Osteocyte (in vitro differentiated cells): ENCODE measurements at regions not wholly inside any gene's neighbourhood (a gene's known extent, or its start where the extent isn't known, plus 50 kb on each side); places are given as distances from the start of the nearest gene placed in this dataset.
A peak's percentile ranks its signal among the peaks of the same experiment; 100 is the strongest.

Experiments
- DNase-seq: peaks from one replicate; pipeline ENCODE4 v3.0.0; 2021; ENCODE audit warnings: mixed read lengths; ENCODE audit not compliant: unreplicated experiment; ENCODE audit errors: extremely low spot score
- H3K27ac Mint-ChIP-seq: one replicate; pipeline ENCODE4 v1.8.0; 2021; ENCODE audit warnings: mild to moderate bottlenecking, mixed read lengths; ENCODE audit not compliant: unreplicated experiment
- H3K27me3 Mint-ChIP-seq: one replicate; pipeline ENCODE4 v1.8.0; 2021; ENCODE audit warnings: mixed read lengths; ENCODE audit not compliant: unreplicated experiment
- H3K36me3 Mint-ChIP-seq: one replicate; pipeline ENCODE4 v1.8.0; 2021; ENCODE audit warnings: mixed read lengths; ENCODE audit not compliant: unreplicated experiment
- H3K4me1 Mint-ChIP-seq: one replicate; pipeline ENCODE4 v1.8.0; 2021; ENCODE audit warnings: mixed read lengths; ENCODE audit not compliant: unreplicated experiment
- H3K4me3 Mint-ChIP-seq: one replicate; pipeline ENCODE4 v1.8.0; 2021; ENCODE audit warnings: mild to moderate bottlenecking, moderate library complexity, mixed read lengths; ENCODE audit not compliant: unreplicated experiment
- H3K9me3 Mint-ChIP-seq: one replicate; pipeline ENCODE4 v1.8.0; 2021; ENCODE audit warnings: mixed read lengths; ENCODE audit not compliant: unreplicated experiment
- CTCF ChIP-seq: fragments of 200-600 bp; sonication (generic); IDR thresholded peaks from 2 replicates; pipeline ENCODE4 v1.5.0; 2021; ENCODE audit warnings: antibody characterized with exemption, mild to moderate bottlenecking, moderate library complexity

GRCh38 chr9:82281066-82281465 lies 292.5 kb downstream of the SPATA31D1 start:
- H3K4me1 Mint-ChIP-seq, result no peaks in the 10 kb centered on the region
- H3K9me3 Mint-ChIP-seq, result no peaks in the 10 kb centered on the region
- TF ChIP-seq CTCF, result no peak
- no peak for DNase-seq
- H3K36me3 Mint-ChIP-seq, result no peaks in the 10 kb centered on the region
- H3K27me3 Mint-ChIP-seq, result peaks cover 2% of the 10 kb centered on the region
- H3K4me3 Mint-ChIP-seq, result no peak overlapping the region
- H3K27ac Mint-ChIP-seq, result no peak overlapping the region

GRCh38 chr9:82284758-82285157 lies 296.2 kb downstream of the SPATA31D1 start:
- no peaks in the 10 kb centered on the region for H3K4me1 Mint-ChIP-seq
- H3K36me3 Mint-ChIP-seq, result no peaks in the 10 kb centered on the region
- no peak for DNase-seq
- no peak overlapping the region for H3K4me3 Mint-ChIP-seq
- no peak for TF ChIP-seq CTCF
- peaks cover 19% of the 10 kb centered on the region for H3K9me3 Mint-ChIP-seq
- H3K27me3 Mint-ChIP-seq, result no peaks in the 10 kb centered on the region
- H3K27ac Mint-ChIP-seq, result no peak overlapping the region

- H3K27me3 Mint-ChIP-seq, result no peaks in the 10 kb centered on the region
- no peak overlapping the region for H3K27ac Mint-ChIP-seq
- no peak for TF ChIP-seq CTCF
- DNase-seq, result no peak
- peaks cover 9% of the 10 kb centered on the region for H3K9me3 Mint-ChIP-seq
- H3K4me3 Mint-ChIP-seq, result no peak overlapping the region
- no peaks in the 10 kb centered on the region for H3K36me3 Mint-ChIP-seq
- H3K4me1 Mint-ChIP-seq, result peaks cover 6% of the 10 kb centered on the region
These were observed 306.6 kb downstream of the SPATA31D1 start for GRCh38 chr9:82295181-82295580.

GRCh38 chr9:82299870-82300269 lies 311.3 kb downstream of the SPATA31D1 start:
- H3K4me1 Mint-ChIP-seq, result peaks cover 6% of the 10 kb centered on the region
- no peak for TF ChIP-seq CTCF
- peaks cover 15% of the 10 kb centered on the region for H3K9me3 Mint-ChIP-seq
- no peak for DNase-seq
- H3K27ac Mint-ChIP-seq, result peak overlapping the region; percentile 8
- H3K27me3 Mint-ChIP-seq, result no peaks in the 10 kb centered on the region
- peaks cover 5% of the 10 kb centered on the region for H3K36me3 Mint-ChIP-seq
- H3K4me3 Mint-ChIP-seq, result peak overlapping the region; percentile 8

GRCh38 chr9:82302968-82303655 lies 314.5 kb downstream of the SPATA31D1 start:
- no peak for DNase-seq
- H3K36me3 Mint-ChIP-seq, result peaks cover 5% of the 10 kb centered on the region
- H3K27ac Mint-ChIP-seq, result no peak overlapping the region
- peaks cover 15% of the 10 kb centered on the region for H3K9me3 Mint-ChIP-seq
- peaks cover 12% of the 10 kb centered on the region for H3K4me1 Mint-ChIP-seq
- TF ChIP-seq CTCF, result no peak
- no peaks in the 10 kb centered on the region for H3K27me3 Mint-ChIP-seq
- no peak overlapping the region for H3K4me3 Mint-ChIP-seq
